H7 (cell line): ENCODE measurements at regions not wholly inside any gene's neighbourhood (a gene's known extent, or its start where the extent isn't known, plus 50 kb on each side); places are given as distances from the start of the nearest gene placed in this dataset.

ENCODE experiments used
- DNase-seq: peaks from one replicate; pipeline ENCODE4 v3.0.0; 2012
- H3K27me3 ChIP-seq: 2 replicates; pipeline ENCODE4 v1.6.0; 2011; ENCODE audit warnings: mild to moderate bottlenecking, low read length; ENCODE audit not compliant: control insufficient read depth, insufficient read depth
- H3K36me3 ChIP-seq: replicated peaks from 2 replicates; pipeline ENCODE4 v1.5.1; 2011; ENCODE audit warnings: low read length; ENCODE audit not compliant: control insufficient read depth, insufficient read depth
- H3K4me3 ChIP-seq: 2 replicates; pipeline ENCODE4 v1.5.1; 2011; ENCODE audit warnings: low read depth, mild to moderate bottlenecking, control low read depth, low read length, moderate library complexity; ENCODE audit not compliant: insufficient read depth

DNA sequence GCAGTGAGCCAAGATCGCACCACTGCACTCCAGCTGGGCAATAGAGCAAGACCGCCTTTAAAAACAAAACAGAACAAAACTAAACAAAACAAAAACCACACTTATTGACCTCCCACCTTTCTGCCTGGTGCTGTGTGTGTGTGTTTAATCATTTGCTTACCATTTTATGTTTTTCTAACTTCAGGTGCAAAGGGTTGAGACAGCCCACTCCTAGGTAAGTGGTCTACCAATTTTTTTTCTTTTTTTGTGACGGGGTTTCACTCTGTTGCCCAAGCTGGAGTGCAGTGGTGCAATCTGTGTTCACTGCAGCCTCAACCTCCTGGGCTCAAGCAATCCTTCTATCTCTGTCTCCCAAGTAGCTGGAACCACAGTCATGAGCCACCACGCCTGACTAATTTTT is 65.8 kb downstream of the SALL1 start:
- Histone ChIP-seq H3K36me3 (no peaks in the 10 kb centered on the region), H3K27me3 (no peaks in the 10 kb centered on the region; the same call in 1 of the 2 replicates), H3K4me3 (no peak overlapping the region)
- DNase-seq, result no peak

DNA sequence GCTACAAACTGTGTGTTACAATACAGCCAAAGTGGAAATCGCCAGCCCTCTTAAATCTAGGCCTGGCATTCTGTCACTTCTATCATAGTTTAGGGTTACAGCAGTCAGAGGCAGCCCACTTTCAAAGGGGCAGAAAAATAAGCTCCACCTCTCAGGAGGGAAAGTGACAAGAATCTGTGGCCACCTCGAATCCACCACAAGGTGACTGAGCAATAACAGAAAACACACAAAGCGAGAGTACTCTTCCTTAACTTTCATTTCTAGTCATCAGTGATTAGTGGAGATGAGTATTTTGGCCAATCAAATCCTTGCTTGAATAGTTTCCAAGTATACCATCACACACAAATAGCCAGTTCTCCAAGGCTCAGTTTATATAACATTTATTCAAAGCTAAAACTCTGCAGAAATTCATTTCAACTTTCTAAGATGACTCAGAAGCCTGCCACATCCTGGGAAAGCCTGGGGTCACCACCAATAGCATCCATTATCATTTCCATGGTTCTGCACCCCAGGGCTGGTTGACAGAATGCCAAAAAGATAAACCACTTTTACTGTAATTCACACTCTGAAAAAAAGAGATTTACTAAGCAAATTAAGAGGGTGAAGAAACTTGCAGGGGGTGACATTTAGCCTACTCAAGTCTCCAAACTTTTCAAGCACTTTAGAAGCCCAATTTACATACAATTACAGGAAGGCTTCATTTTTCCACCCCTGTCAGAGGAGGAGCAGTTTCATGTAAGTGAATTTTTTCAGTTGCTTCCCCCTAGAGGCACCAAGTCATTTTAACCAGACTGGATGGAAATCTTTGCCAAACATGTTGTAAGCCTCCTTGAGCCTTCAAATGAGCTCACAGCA is 66.8 kb downstream of the SALL1 start:
- Histone ChIP-seq H3K36me3 (no peaks in the 10 kb centered on the region), H3K4me3 (no peak overlapping the region), H3K27me3 (no peaks in the 10 kb centered on the region; the same call in 1 of the 2 replicates)
- no peak for DNase-seq

DNA sequence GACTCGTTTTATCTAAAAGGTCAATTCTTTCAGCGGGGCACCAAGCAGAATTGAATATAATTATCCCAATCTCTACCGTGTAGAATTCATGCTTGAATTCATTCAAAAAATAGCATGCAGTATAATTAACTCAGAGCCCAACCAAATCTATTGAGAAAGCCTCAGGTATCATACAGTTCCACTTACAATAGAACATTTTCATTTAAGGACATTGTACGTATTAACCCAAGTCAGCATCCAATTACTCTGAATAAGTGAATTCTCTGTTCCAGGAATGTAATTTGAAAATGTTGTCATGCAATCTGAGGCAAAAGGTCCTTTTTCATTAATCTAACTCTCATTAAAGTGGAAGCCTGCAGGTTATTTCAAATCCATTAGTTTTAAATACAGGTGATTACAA is 78.5 kb downstream of the SALL1 start:
- H3K36me3 ChIP-seq, result no peaks in the 10 kb centered on the region
- no peaks in the 10 kb centered on the region; the same call in 1 of the 2 replicates for H3K27me3 ChIP-seq
- H3K4me3 ChIP-seq, result no peak overlapping the region
- no peak for DNase-seq

DNA sequence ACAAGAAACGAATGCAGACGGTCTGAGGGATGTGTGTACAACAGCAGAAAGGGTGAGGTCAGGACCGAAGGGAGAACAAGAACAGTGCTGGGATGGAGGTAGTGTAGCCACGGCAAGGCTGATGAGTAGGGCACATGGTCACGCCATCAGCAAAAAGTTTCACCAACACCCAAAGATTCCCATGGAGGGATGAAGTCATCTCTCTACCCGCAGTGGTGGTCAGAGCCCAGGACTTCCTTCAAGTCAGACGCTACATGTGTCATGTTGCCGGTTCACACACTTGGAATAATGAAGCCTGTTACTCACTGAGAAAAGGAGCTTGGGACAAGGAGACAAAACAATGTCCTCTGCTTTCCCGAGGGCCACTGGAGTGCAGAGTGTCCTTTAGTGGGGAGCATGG is 79.7 kb downstream of the SALL1 start:
- H3K27me3 ChIP-seq, result no peaks in the 10 kb centered on the region; the same call in 1 of the 2 replicates
- H3K36me3 ChIP-seq, result no peaks in the 10 kb centered on the region
- no peak overlapping the region for H3K4me3 ChIP-seq
- DNase-seq, result no peak

DNA sequence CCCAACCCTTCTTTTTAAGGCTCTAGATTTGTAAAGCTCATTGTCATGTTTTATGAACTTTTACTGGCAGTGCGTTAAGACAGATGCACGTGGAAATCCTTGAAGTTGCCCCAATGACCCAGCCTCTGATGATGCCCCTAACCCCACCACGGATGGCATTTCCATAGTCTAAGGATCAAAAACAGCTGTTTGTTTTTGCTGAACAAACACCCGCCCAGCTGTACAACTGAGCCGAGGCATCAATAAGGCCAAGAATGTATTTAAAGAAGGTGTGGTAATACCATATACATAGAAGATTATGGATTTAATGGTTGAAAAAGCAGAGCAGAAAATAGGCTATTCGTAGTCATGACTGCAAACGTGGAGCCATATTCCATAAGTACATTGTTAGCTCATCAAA is 83.7 kb downstream of the SALL1 start:
- Histone ChIP-seq H3K27me3 (no peaks in the 10 kb centered on the region; the same call in 1 of the 2 replicates), H3K4me3 (no peak overlapping the region), H3K36me3 (no peaks in the 10 kb centered on the region)
- no peak for DNase-seq

DNA sequence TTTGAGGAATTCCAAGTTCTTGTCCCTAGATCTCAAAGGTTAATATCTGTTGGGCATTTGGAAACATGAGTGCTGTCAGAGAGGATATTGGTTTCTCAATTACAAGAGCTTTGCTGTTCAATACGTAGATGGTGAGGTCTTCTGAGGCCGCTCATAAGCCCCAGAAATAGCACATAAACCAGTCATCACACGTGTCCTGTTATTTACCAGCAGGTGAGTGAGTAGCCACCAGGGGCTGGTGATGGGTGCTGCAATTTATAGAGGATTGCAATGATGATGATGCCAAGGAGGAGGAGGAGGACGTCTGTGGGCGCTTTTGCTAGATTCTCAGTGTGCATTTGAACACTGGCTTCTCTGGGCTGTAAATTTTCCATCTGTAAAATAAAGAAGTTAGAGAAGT is 89.0 kb downstream of the SALL1 start:
- Histone ChIP-seq H3K27me3 (no peaks in the 10 kb centered on the region), H3K36me3 (no peaks in the 10 kb centered on the region), H3K4me3 (no peak overlapping the region)
- no peak for DNase-seq

DNA sequence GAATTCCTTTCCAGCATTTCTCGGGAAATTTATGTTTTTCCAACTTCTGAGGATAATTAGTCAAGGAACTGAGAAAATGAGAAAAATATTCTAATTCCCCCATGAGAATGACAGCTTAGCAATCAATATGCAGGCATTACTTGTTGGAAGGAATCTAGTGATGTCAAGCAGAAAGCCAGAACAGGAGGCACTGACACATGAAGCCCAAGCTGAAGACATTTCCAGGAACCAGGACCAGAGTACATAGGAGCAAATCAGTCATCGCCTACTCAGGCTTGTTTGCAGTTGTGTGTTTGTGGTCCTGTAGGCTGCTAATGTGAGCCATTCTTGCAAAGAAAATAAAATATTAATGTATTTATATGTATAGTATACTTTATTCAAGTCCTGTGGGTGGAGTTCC is 89.7 kb downstream of the SALL1 start:
- no peak for DNase-seq
- H3K27me3 ChIP-seq, result no peaks in the 10 kb centered on the region
- H3K36me3 ChIP-seq, result no peaks in the 10 kb centered on the region
- H3K4me3 ChIP-seq, result no peak overlapping the region

DNA sequence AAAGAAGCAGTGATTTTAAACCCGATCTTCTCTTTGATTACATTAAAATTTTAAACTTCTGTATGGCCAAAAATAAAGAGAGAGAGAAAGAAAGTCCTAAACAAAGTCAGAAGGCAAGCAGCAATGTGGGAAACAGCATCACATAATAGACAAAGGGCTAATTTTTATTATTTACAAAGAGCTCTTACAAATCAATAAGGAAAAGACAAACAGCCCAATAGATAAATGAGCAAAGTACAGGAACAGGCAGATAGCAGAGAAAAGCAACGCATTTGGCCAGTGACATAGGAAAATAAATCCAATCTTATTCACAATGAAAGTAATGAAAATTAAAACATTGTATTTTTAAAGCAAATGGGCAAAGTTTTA is 93.1 kb downstream of the SALL1 start:
- Histone ChIP-seq H3K4me3 (no peak overlapping the region), H3K36me3 (no peaks in the 10 kb centered on the region), H3K27me3 (no peaks in the 10 kb centered on the region)
- DNase-seq, result no peak

DNA sequence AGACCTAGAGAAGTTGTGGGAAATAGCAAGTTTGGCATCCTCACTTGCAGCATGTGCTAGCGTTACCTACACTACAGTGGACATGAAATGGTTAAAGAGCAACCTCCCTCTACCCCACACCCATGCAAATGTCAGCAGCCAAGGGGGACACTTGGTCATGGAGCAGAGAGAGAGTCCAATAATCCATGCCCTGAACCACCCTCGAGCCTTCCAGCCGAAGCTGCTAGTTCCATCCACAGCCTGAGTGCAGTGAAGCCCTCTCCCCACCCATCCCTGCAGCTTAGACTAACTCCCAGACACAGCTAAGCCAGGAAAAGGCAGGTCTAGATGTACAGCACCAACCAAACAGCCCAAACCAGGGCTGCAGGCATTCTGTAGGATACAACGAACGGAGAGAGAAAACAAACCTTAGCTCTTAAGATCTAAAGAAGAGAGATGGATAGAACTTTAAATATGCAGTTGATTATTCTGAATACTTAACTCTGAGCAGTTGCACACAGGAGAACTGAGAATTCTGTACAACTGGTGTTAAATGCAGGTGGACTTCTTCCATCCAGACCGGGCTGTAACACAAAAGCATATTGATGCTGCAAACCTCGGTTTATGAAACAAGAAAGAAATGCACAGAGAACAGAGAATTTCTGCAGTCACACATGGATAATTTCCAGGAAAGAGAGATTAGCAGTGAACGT is 93.8 kb downstream of the SALL1 start:
- DNase-seq, result no peak
- H3K27me3 ChIP-seq, result no peaks in the 10 kb centered on the region

DNA sequence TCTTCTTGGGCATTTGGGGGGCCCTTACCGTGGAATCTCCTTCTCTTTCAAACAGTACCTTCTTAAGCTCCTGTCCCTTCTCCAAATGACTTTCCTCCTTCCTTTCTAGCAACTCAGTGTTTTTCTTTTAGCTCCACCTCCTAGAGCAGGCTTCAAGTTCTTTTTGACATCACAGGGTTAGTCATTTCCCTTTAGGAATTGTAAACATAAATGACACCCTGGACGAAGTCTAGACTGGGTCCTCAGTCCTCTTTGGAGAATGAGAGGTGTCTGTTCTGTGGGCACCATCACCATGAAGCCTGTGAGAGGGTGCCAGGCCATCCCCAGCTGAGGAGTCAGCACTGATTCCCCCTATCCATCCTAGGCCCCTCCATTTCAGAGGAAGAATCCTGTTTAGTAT is 94.7 kb downstream of the SALL1 start:
- Histone ChIP-seq H3K36me3 (no peaks in the 10 kb centered on the region), H3K4me3 (no peak overlapping the region), H3K27me3 (no peaks in the 10 kb centered on the region)
- DNase-seq, result no peak

More for the DNA sequence above, 93.8 kb downstream of the SALL1 start:
- no peak overlapping the region for H3K4me3 ChIP-seq
- no peaks in the 10 kb centered on the region for H3K36me3 ChIP-seq

DNA sequence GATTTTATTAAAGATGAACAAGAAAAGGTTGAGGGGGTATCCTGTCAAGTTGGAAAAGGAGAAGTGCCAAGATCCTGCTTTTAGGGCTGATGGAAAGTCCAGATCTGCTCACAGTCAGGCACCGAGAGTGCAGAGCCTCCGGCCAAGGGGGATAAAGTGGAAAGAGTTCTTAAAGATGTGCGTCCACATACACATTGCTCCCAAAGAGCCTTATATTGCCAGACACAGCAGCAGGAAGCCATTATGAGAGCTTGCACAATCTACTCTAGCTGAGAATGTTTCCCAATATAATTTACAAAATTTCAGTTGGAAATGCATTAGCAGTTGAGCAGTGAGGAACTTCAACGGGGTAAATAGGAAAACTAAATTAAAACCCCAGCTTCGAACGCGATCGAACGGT is 95.6 kb downstream of the SALL1 start:
- Histone ChIP-seq H3K36me3 (no peaks in the 10 kb centered on the region), H3K4me3 (no peak overlapping the region), H3K27me3 (no peaks in the 10 kb centered on the region)
- DNase-seq, result no peak

DNA sequence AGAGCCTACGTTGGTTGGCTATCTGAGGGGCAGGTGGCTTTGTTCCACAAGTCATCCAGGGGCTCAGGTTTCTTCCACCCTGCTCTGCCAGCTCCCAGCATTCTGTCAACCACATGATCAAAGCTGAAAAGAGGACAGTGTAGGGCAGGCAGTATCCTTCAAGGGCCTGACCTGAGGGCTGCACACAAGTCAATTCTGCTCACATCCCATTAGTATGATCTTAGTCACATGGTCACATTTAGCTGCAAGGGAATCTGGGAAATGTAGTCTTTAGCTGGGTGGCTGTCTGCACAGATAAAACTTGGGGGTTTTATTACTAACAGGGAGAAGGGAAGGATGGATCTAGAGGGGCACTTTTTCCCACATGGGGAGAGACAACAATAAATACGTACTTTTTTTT is 97.3 kb downstream of the SALL1 start:
- Histone ChIP-seq H3K4me3 (no peak overlapping the region), H3K36me3 (no peaks in the 10 kb centered on the region), H3K27me3 (no peaks in the 10 kb centered on the region)
- no peak for DNase-seq

DNA sequence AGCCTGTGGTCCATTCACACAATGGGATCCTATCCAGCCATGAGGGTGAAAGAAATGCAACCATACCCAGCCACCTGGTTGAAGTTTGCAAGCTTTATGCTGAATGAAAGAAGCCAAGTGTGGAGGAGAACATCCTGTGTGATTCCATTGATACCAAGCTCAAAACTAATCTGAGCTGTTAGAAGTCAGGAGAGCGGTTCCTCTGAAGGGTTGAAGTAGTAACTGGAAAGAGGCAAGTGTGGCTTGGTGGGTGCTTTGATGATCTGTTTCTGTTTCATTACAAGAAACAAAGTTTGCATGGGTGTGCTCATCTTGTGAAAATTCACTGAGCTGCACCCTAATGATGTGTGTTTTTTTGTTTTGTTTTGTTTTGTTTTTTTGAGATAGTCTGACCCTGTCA is 99.4 kb downstream of the SALL1 start:
- Histone ChIP-seq H3K4me3 (no peak overlapping the region), H3K27me3 (no peaks in the 10 kb centered on the region), H3K36me3 (no peaks in the 10 kb centered on the region)
- DNase-seq, result no peak

DNA sequence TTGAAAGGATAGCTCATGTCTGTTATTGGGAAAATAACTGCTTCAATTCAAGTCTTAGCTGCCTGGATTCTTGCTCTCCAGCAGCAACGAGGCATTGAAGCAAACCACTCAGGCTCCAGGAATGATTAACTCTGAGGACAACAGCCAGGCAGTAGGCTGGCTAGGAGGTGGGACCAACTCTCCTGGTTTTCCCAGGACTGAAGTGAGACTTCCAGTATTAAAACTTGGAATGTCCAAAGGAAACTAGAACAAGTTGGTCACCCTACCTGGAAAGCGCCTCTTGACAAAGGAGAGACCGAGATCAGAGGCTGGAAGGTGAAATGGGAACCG is 100.7 kb downstream of the SALL1 start:
- Histone ChIP-seq H3K36me3 (no peaks in the 10 kb centered on the region), H3K27me3 (no peaks in the 10 kb centered on the region), H3K4me3 (no peak overlapping the region)
- no peak for DNase-seq

DNA sequence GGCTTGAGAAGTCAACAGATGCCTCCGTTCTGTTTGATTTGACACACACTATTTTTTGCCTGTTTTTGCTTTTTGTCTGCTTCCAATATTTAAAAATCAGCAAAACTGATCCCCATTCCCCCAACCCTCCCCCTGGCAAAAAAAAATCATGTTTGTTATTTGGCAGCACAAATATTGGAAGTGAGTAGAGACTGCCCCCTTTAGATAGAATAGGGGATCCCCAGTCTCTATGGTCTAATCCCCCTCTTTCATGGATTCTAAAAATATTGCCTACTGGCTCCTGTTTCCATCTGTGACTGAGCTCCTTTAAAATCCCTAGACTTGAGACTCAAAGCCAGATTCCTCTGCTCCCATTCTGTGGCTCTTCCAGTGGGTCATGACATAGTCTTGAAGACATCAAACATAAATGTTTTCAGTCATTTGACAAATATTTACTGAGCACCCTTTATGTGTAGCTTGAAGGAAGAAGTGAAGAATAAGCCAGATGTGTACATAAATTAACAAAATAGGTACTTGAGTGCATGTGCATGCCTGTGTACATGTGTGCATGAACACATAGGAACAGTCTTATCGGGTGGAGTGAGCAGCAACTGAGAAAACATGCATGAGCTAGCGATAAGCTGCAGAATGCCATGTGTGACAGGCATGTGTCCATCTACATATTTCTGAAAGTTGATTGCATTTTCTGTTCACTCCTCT is 101.2 kb downstream of the SALL1 start:
- DNase-seq, result peak; percentile 39
- H3K36me3 ChIP-seq, result no peaks in the 10 kb centered on the region
- H3K4me3 ChIP-seq, result no peak overlapping the region
- H3K27me3 ChIP-seq, result no peaks in the 10 kb centered on the region
